HG02973 (cell line): ENCODE measurements at regions not wholly inside any gene's neighbourhood (a gene's known extent, or its start where the extent isn't known, plus 50 kb on each side); places are given as distances from the start of the nearest gene placed in this dataset.
"Not testable (repeated sequence)": the region's sequence is repeated elsewhere in the genome, so short reads cannot be mapped to it uniquely, and the experiment has no call there.

ENCODE experiments used
- ATAC-seq: cut with Tn5 transposase; IDR thresholded peaks from one replicate; pipeline ENCODE4 v1.9.1; 2021; ENCODE audit warnings: moderate library complexity; ENCODE audit not compliant: unreplicated experiment

DNA sequence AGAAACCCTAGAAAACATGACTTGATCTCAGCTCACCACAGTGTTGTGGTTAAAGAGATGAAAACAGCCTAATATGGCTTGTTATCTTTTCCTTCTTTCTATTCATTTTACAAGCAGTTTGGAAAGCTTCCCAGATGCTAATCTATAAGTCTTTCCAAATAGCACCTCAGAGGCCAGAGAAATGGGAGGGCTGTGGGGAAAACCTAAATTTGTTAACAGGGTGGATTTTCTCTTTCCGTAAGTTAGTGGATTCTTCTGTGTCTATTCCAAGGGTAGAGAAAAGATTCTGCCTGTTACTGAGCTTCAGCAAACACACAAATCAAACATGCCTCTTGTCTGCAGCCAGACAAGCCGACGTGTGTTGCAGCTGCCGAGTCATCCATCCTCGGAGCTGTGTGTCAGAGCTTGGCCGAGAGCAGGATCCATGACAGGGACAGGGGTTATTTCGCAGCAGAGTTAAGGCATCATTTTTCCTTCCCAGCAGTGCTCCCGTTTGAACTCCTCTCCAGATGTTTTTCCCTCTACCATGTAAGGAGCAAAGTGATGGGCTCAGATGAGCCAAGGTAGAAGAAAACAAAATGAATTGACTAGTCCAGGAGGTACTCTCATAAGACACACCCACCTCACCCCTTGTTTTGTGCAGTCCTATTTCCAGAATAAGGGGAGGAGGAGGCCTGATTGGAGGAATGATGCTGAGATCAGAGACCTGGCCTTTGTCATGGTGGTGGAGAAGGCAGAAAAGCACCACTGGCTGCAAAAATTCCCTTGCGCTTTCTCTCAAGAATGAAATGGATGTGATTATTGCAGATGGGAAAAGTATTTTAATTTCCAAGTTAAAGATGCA, 560.0 kb downstream of the C6orf118 start:
- no peak for ATAC-seq

DNA sequence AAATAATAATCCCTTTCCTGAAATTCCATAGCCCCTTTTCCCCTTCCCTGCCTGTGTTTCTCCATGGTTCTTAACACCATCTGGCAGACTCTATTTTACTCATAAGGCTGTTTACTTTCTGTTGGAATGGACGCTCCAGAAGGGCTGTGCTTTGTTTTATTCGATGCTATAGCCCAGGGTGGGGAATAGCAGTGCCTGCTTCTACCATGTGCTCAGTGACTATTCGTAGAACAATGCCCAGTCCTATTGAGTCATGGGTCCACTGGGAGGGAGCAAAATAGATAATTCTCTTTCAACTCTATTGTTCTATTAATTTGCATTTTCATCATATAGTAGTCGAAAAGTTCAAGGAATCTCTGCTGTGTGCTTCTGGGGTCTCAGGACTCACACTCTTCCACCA, 565.1 kb downstream of the C6orf118 start:
- ATAC-seq: no peak

DNA sequence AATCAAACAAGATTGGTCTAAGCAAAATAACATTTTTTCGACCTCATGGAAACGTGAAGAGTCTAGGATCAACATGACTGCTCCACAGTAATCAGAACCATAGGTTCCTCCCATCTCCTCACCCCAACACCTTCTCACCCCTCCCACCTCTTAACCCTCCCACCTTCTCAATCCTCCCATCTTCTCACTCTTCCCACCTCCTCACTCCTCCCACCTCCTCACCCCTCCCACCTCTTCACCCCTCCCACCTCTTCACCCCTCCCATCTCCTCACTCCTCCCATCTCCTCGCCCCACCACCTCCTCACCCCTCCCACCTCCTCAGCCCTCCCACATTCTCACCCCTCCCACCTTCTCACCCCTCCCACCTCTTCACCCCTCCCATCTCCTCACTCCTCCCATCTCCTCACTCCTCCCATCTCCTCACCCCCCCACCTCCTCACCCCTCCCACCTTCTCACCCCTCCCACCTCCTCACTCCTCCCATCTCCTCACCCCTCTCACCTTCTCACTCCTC, 567.4 kb downstream of the C6orf118 start:
- no peak for ATAC-seq

DNA sequence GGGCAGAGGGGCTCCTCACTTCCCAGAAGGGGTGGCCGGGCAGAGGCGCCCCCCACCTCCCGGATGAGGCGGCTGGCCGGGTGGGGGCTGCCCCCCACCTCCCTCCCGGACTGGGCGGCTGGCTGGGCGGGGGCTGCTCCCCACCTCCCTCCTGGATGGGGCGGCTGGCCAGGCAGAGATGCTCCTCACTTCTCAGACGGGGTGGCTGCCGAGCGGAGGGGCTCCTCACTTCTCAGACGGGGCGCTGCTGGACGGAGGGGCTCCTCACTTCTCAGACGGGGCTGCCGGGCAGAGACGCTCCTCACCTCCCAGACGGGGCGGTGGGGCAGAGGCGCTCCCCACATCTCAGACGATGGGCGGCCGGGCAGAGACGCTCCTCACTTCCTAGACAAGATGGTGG, 573.3 kb downstream of the C6orf118 start:
- ATAC-seq: not testable (repeated sequence)

DNA sequence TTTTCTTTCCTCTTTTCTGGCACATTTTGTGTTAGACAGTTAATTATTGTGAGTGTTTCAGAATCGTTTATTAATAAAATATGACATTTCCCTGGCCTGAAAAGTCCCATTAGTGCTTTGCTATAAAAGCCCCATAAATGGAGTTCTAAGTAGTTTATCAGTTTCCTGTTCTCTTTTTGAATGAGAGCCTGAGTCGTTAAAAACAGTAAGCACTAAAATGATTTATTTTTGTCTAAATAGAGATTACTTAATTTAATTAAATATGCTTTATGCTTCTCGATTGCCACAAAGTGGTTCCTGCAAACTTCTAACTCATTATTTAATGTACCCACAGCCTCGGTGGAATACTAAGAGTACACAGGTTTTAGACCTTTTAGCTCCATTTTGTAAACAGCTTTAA, 577.9 kb downstream of the C6orf118 start:
- no peak for ATAC-seq

DNA sequence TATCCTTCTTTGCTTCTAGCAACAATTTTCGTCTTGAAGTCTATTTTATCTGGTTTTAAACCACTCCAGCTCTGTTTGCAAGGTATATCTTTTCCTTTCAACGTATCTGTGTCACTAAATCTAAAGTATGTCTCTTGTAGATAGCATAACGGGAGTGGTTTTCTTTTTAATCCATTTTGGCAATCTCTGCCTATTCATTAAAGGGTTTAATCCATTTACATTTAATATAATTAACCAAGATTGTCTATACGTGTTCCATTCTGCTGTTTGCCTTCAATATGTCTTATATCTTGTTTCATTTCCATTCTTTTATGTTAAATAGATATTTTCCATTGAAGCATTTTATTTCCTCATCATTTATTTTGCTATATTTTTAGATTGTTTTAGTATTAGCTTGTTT, 587.9 kb downstream of the C6orf118 start:
- ATAC-seq: no peak

DNA sequence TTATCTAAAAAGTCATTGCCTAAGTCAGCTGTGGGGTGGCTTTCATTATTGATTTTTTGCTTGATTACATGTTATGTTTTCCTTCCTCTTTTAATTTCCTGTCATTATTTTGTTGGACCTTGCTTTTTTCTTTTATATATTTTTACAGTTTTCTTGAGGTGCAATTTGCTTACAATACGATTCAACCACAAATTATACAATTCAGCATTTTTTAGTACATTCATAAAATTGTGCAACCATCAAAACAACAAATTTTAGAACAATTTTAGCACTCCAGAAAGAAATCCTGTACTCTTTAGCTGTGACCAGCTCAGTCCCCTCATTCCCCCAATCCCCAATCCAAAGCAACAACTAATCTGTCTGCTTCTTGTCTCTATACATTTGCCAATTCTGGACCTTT, 608.9 kb downstream of the C6orf118 start:
- ATAC-seq: no peak

DNA sequence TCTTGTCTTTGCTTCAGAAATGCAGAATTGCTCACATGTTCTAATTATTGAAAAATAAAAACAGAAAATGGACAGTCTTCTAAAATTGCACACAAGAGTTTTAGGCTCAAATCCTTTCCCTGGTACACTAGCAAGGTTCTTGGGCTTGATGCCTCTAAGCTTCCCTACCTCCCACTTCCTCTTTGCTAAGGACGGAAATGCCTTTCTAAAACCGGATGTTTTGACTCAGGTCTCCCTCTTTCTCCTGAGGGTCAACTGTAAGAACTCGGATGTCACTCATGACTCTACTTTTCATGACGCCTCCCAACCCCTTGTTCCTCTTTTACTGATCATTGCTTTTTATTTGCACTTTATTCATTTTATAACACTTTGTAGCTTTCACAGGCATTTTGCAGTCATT, 613.5 kb downstream of the C6orf118 start:
- no peak for ATAC-seq

DNA sequence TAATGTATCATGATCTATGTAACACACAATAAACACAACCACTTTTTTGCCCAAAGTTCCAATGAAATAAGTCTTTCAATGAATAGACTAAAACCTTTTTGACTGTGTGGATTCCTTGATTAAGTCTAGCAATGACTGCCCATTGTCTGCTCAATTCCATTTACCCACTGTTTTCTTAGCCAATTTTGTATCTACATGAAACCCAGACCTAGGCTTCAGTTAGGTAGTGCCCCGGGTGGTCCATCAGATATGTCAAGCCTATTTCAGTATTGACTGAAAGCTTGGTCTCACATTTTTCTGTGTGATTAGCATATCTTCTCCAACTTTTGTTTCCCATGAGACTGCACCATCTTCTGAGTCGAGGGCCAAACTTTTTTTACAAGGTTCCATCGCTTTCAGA, 615.0 kb downstream of the C6orf118 start:
- ATAC-seq: no peak

DNA sequence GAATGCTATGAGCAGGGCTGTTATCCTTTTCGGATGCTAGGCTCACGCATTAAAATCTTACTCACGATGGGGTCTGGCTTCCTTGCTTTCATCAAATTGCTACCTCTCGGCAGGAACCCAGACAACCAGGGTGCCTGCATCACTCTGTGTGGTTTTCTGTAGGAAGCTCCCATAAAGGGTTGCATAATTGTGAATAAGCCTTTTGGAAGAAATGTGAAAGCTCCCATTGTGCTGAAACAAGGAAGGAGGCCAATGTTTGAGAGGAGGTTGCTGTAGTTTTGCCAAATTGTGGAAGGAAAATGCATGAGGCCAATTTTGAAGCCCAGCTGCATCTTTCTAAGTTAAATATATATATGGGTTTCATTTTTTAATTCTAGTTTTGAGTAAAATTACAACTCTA, 615.5 kb downstream of the C6orf118 start:
- ATAC-seq: no peak

DNA sequence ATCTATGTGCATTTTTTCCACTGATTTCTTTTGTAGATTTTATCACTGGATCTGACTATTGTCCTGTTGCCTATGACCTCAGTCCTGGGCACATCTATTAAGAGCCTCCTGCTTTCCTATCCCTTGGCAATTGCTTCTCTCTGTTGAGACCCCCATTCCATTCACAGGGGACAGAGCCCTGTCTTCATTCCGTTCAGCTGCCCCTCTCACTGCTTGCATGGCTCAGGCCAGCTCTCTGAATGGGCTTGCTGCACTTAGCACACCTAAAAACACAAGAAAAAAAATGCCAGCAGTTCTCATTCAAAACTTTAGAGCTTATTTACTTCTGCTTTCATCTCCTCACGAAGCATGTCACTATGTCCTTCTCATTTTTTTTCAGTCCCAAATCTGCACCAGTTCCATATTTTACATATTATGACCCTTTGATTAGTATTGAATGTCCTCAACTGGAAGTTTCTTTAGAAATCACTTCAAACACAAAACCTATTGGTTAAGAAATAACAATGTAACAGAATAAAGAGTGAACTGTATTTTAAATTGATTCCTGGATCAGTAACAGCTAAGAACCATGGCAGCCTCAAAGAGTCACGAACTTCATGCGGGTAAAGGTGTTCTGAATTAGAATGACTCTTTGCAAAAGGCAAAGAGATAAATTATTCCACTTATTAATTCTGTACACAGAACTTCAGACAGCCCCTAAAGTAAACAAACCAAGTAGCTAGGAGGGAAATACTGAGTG, 616.5 kb downstream of the C6orf118 start:
- ATAC-seq: no peak

DNA sequence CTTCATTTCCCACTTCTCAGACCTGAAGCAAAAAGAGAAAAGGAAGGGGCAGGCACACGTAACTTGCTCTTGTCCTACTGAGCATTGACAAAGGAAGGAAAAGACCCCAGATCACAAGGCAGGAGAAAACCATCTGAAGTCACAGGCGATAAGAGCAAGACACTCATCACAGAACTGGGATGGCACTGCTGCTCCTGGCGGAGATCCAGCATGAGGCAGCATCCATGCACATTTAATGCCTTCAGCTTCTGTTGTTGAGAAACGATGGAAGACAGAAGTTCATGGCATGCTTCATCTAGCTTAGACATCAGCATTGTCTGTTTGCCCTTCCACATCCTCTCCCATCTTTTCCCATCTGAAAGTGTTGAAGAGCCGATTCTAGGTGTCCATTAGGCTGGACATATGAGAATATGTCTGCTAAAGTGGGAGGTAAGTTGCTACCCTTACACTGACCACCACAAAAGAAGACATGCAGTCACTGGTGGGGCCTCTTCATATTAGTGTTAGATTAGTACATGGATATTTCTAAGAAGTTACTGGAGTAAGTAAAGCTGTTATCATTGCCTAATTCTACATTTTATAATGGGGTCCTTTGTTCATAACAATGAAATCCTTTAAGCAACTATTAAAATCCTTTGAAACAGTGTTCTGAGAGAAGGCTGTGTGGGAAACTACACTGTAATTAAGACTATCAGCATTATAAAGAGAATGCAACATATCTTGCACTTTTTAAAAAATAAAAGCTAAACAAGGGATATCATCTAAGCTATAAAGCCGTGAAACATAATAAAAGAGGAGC, 618.5 kb downstream of the C6orf118 start:
- ATAC-seq: no peak

DNA sequence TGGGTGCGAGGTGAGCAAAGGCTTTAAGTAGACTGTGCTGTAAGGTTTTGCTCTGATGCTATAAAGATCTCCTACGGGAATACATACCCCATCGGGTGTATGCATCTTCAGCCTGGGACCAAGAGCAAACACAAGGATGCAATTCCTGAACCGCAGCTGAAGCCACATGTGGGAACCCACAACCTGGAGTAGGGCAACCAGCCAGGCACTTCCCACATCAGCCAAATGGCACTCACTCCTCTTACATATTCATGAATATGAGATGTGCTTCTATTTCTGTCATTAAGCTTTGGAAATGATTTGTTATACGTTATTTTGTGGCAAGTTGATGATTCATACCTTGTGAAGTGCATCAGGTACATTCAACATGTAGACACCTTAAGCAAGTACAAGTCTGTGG, 619.2 kb downstream of the C6orf118 start:
- ATAC-seq: no peak

DNA sequence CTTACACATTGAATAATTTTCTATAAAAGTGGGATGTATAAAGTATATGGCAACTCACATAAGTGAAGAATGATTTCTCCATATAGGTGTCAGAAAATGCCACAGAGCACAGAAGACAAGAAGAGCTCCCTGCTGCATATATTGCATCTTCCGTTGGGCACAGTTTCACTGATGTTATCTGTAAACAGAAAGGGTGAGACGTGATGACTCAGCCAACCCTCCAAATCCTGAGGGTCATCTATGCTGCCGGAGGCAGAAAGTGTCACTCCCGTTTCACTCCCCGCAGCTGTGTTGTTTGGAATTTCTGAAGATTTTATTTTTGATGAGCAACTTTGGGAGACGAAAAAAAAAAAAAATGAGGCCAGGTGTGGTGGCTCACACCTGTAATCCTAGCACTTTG, 644.1 kb downstream of the C6orf118 start:
- no peak for ATAC-seq

DNA sequence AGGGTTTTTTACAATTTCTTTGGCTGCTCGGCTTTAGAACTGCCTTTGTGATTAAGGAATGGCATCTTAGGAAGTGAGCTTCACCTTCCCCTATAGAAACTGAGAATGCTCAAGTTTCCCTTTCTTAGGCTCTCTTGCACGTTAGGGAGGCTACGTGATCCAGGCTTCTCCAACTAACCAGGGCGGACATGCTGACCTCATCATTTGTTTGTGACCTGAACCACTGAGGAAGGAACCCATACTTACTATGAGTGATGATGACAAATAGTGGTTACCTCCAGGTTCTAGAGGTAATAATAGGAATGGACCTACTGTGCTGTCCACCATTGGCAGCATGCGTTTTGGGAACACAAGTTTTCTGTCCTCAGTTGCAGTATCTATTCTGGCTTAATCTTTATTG, 645.8 kb downstream of the C6orf118 start:
- ATAC-seq: no peak

DNA sequence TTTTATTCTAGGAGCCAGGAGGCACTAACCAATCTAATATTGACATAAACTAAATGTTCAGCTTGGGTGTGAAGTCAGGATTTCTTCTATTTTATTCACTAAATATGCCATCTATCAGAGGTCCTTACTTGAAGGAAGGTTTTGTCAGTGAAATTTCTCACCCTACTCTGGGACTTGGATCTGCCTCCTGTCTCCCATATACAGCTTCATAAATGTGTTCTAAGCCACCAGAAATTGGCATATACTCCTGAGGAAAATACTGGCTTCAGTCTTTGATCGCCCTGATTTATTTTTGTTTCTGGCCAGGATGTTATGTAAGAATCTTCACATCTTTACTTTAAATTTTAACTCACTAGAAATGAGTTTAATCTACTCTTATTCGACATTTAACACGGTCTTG, 647.7 kb downstream of the C6orf118 start:
- no peak for ATAC-seq

DNA sequence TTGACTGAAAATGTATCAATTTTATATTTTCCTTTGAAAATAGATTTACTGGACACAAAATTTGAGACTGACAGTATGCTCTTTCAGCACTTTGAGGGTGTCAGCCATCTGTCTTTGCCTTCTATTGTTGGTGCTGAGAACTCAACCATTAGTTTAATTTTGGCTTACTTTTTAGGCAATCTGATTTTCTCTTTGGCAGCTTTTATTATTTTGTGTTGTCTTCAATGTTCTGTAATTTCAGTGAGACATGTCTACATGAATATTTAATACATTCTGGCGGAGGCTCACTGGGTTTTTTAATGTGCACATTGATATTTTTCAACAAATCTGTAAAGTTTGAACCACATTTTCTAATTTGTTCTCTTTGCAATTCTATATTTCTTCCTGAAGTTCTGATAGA, 648.6 kb downstream of the C6orf118 start:
- ATAC-seq: no peak

DNA sequence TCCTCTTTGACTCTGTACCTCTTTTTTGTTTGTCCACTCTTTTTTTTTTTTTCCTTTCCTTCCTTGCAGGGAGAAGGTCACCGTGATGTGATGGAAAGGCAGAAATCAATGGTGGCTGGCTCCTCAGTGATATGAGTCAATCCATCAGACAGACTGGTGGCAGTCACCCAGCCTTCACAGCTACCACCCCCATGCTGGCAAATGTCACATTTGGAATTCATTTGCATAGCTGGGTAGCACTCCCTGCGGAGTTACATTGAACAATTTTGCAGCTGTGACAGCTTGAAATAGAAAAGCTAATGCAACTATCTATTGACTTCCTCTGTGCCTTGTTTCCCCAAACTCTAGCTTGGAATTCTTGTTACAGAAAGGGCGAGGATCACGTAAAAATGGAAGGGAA, 668.4 kb downstream of the C6orf118 start:
- no peak for ATAC-seq

DNA sequence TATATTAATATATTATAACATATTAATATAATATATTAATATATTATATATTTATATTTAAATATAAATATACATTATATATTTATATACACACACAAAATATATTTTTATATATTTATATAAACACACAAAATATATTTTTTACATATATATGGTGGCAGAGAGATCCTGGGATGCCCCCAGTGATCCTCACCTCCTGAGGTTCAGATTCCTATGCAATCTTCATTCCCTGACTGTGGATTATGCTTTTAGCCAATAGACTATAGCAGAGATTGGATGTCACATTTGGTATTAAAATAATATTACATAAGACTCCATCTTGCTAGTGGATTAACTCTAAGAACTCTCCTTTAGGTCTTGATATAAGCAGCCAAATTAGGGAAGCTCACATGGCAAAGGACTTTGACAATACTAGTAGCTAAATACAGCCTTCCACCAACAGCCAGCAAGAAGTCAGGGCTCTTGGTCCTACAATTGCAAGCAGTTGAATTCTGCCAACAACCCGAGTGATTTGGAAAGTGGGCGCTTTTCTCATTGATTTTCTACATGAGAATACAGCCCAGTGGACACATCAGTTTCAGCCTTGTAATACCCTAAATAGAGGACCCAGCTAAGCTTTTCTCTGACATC, 681.0 kb downstream of the C6orf118 start:
- no peak for ATAC-seq

DNA sequence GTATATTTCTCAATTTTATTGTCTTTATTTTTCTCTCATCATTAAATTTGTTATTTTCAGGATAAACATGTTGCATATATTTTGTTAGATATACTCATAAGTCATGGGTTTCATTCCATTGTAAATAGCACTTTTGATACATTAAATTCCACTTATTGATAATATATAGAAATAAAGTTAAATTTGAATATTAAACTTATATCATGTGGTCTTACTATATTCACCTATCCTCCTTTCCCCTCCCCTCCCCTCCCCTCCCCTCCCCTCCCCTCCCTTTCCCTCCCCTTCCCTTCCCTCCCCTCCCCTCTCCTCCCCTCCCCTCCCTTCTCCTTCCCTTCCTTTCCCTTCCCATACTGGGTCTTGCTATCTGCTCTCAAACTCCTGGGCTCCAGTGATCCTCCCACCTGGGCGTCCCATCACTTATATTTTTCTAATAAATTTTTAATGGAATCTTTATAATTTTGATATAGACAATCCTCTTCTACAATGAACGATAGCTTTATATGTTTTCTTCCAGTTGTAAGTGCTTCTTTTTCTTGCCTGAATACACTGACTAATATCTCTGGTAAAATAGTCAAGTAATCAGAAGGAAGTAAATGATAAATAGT, 692.4 kb downstream of the C6orf118 start:
- ATAC-seq: no peak

DNA sequence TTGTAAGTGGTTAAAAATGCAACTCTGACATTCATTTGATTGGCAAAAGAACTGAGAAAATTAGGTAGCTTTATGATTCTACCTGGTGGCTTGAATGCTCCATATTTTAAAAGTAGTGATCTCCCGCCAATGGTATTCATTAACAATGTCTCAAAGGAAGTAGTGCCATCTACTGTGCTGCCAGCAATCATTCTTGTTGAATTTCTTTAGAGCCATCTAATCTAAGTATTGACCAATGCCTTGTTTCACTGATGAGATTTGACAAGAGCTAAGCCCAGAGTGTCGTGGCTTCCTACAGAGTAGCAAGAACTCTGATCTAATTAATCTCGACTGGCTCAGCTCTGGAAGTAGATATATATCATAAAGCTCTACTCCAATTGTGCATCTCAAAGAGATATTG, 696.7 kb downstream of the C6orf118 start:
- ATAC-seq: no peak
